Colonic mucosa (tissue), 4 donors: ENCODE measurements at regions not wholly inside any gene's neighbourhood (a gene's known extent, or its start where the extent isn't known, plus 50 kb on each side); places are given as distances from the start of the nearest gene placed in this dataset.

ENCODE experiments used
- DNase-seq: peaks from one replicate; pipeline ENCODE4 v3.0.0-alpha.2; 2020
- H3K27ac ChIP-seq: fragments of 200-600 bp; one replicate; pipeline ENCODE4 v1.8.0; 2021
- H3K27me3 ChIP-seq: fragments of 200-600 bp; one replicate; pipeline ENCODE4 v1.8.0; 2021
- H3K36me3 ChIP-seq: fragments of 200-600 bp; one replicate; pipeline ENCODE4 v1.8.0; 2021
- H3K4me1 ChIP-seq: fragments of 200-600 bp; one replicate; pipeline ENCODE4 v1.8.0; 2021; ENCODE audit warnings: mild to moderate bottlenecking
- H3K4me3 ChIP-seq: fragments of 200-600 bp; one replicate; pipeline ENCODE4 v1.8.0; 2021
- H3K9ac ChIP-seq, 2 donors: one replicate each; pipeline ENCODE4 v1.7.0; 2013; ENCODE audit warnings: control low read depth in 2 of 2, low read depth in 2 of 2, low read length in 2 of 2
- H3K9me3 ChIP-seq: fragments of 200-600 bp; one replicate; pipeline ENCODE4 v1.8.0; 2021
- CTCF ChIP-seq: fragments of 200-600 bp; IDR thresholded peaks from one replicate; pipeline ENCODE4 v1.8.0; 2022; ENCODE audit warnings: antibody characterized with exemption, mild to moderate bottlenecking
- intact Hi-C: fragments of 100-400 bp; cut with DNase I; formaldehyde crosslinking; loops from one replicate; pipeline ENCODE4 v1.14.1; 2022
- donor health status: healthy.
- donor health status: DM: no; HTN: no; CAD: no.
- donor health status: DM: no; HTN: no; CAD: no.

DNA sequence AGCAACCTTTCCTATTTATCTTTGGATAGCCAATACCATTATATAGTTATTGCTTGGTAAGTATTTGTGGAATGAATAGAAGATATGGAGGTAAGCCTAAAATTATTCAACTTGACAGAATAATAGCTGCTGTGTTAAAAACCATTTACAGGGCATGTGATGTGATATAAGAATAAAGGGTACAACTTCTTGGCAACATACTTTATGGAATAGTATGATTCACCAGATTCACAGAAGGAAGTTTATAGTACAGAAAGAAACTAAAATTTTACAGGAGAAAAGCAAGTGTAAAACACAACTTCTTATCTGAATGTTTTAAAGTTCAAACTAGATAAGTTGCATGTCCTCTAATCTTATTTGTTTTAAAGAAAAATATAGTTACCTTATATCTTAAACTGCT is 186.4 kb upstream of the ZRANB2 start:
- no peaks in the 10 kb centered on the region for H3K27me3 ChIP-seq
- H3K9ac ChIP-seq, result no peak overlapping the region
- intact Hi-C loops, result no loop called here
- H3K4me1 ChIP-seq, result no peaks in the 10 kb centered on the region
- H3K36me3 ChIP-seq, result no peaks in the 10 kb centered on the region
- DNase-seq, result no peak
- H3K4me3 ChIP-seq, result no peak overlapping the region
- no peak for TF ChIP-seq CTCF
- H3K27ac ChIP-seq, result no peak overlapping the region
- H3K9me3 ChIP-seq, result no peaks in the 10 kb centered on the region

DNA sequence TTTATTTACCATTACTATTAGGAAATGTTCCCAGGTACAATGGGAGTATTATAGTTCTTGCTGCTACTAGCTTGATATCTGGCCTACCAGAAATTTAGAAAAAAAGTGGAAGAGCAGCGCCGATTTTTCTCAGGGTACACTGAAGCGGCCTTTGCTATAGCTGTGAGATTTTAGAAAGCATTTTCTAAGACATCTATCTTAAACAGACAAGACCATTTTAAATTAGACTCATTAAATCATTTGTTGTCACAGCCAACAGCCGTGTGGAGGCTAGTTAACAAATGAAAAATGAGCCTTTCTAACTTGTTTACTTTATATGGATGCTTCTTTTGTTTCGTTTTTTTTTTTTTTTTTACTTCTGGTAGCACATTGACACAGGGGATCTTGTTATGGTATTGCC is 183.2 kb upstream of the ZRANB2 start:
- H3K27me3 ChIP-seq, result no peaks in the 10 kb centered on the region
- DNase-seq, result no peak
- H3K27ac ChIP-seq, result no peak overlapping the region
- intact Hi-C loops, result no loop called here
- H3K9ac ChIP-seq, result no peak overlapping the region
- no peaks in the 10 kb centered on the region for H3K4me1 ChIP-seq
- TF ChIP-seq CTCF, result no peak
- H3K36me3 ChIP-seq, result no peaks in the 10 kb centered on the region
- H3K4me3 ChIP-seq, result no peak overlapping the region
- H3K9me3 ChIP-seq, result no peaks in the 10 kb centered on the region

GRCh38 chr1:71262970-71263369 is 182.1 kb upstream of the ZRANB2 start:
- no peak overlapping the region for H3K9ac ChIP-seq
- H3K9me3 ChIP-seq, result no peaks in the 10 kb centered on the region
- H3K4me1 ChIP-seq, result no peaks in the 10 kb centered on the region
- intact Hi-C loops, result no loop called here
- no peak for DNase-seq
- H3K27me3 ChIP-seq, result no peaks in the 10 kb centered on the region
- no peak for TF ChIP-seq CTCF
- H3K27ac ChIP-seq, result no peak overlapping the region
- H3K4me3 ChIP-seq, result no peak overlapping the region
- no peaks in the 10 kb centered on the region for H3K36me3 ChIP-seq

- Histone ChIP-seq H3K36me3 (no peaks in the 10 kb centered on the region), H3K27ac (no peak overlapping the region), H3K4me3 (no peak overlapping the region), H3K4me1 (no peaks in the 10 kb centered on the region), H3K27me3 (no peaks in the 10 kb centered on the region), H3K9me3 (no peaks in the 10 kb centered on the region), H3K9ac (no peak overlapping the region)
- TF ChIP-seq CTCF, result no peak
- DNase-seq, result no peak
- intact Hi-C loops, result no loop called here
Observed at GRCh38 chr1:71252900-71253299, 172.1 kb upstream of the ZRANB2 start.

DNA sequence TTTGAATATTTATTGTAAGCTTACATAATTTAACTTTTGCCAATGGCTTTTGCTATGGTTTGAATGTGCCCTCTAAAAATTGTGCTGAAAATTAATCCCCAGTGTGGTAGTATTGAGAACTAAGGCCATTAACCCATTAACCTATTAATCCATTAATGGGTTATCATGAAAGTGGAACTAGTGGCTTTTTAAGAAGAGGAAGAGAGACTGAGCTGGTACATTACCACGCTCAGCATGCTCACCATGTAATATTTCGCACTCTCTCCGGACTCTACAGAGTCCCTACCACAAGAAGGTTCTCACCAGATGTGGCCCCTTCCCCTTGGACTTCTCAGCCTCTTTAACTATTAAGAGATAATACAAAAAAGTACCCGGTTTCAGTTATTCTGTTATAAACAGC is 164.4 kb upstream of the ZRANB2 start:
- no peaks in the 10 kb centered on the region for H3K27me3 ChIP-seq
- no peak overlapping the region for H3K27ac ChIP-seq
- intact Hi-C loops, result no loop called here
- no peaks in the 10 kb centered on the region for H3K9me3 ChIP-seq
- no peaks in the 10 kb centered on the region for H3K4me1 ChIP-seq
- H3K9ac ChIP-seq, result no peak overlapping the region
- no peak for DNase-seq
- H3K4me3 ChIP-seq, result no peak overlapping the region
- H3K36me3 ChIP-seq, result no peaks in the 10 kb centered on the region
- no peak for TF ChIP-seq CTCF

- no peak for TF ChIP-seq CTCF
- intact Hi-C loops, result no loop called here
- no peaks in the 10 kb centered on the region for H3K36me3 ChIP-seq
- H3K9ac ChIP-seq, result no peak overlapping the region
- H3K9me3 ChIP-seq, result no peaks in the 10 kb centered on the region
- no peaks in the 10 kb centered on the region for H3K4me1 ChIP-seq
- no peak overlapping the region for H3K4me3 ChIP-seq
- H3K27me3 ChIP-seq, result no peaks in the 10 kb centered on the region
- DNase-seq, result no peak
- H3K27ac ChIP-seq, result no peak overlapping the region
Observed at GRCh38 chr1:71242239-71242638, 161.4 kb upstream of the ZRANB2 start.
